IMR-90 (cell line): ENCODE measurements at regions not wholly inside any gene's neighbourhood (a gene's known extent, or its start where the extent isn't known, plus 50 kb on each side); places are given as distances from the start of the nearest gene placed in this dataset.

Experiments
- ATAC-seq: fragments of 200-7000 bp; cut with Tn5 transposase; 2 replicates; pipeline ENCODE4 v1.9.1; 2020; ENCODE audit warnings: low read depth, mild to moderate bottlenecking, moderate library complexity
- BruUV-seq: library from RNA; stranded (reverse); fragments of 400-500 nt; replicated peaks from 2 replicates; lab custom pipeline; 2021; lab: Mats Ljungman, UMichigan
- CTCF ChIA-PET: fragments of 300-600 bp; formaldehyde crosslinking; extraction: SDS; loops from one replicate; lab custom pipeline; 2021; ENCODE audit warnings: antibody characterized with exemption; lab: Yijun Ruan, JAX
- POLR2A ChIA-PET: fragments of 300-600 bp; sonication (Branson Sonifier 250); formaldehyde crosslinking; loops from one replicate; lab custom pipeline; 2022; ENCODE audit warnings: antibody characterized with exemption; ENCODE audit not compliant: unreplicated experiment; lab: Charles Lee
- DNase-seq: peaks from one replicate; pipeline ENCODE4 v3.0.0; 2013
- H2AFZ ChIP-seq: replicated peaks from 2 replicates; pipeline ENCODE3; 2013; ENCODE audit warnings: low read length, mild to moderate bottlenecking; ENCODE audit not compliant: poor library complexity
- H2AK5ac ChIP-seq: 2 replicates; pipeline ENCODE4 v1.6.1; 2013; ENCODE audit warnings: low read depth, low read length, inconsistent platforms
- H2AK9ac ChIP-seq: replicated peaks from 2 replicates; pipeline ENCODE3; 2013; ENCODE audit warnings: mild to moderate bottlenecking, low read depth, low read length, moderate library complexity; ENCODE audit not compliant: poor library complexity
- H2BK120ac ChIP-seq: 2 replicates; pipeline ENCODE4 v1.6.1; 2013; ENCODE audit warnings: low read depth, low read length, inconsistent platforms
- H2BK15ac ChIP-seq: 3 replicates; pipeline ENCODE4 v1.6.1; 2013; ENCODE audit warnings: low read depth, low read length, inconsistent platforms
- H2BK20ac ChIP-seq: 2 replicates; pipeline ENCODE4 v1.6.1; 2013; ENCODE audit warnings: low read depth, mild to moderate bottlenecking, inconsistent platforms, low read length, moderate library complexity
- H2BK5ac ChIP-seq: 2 replicates; pipeline ENCODE4 v1.6.1; 2013; ENCODE audit warnings: mild to moderate bottlenecking, low read depth, low read length, inconsistent platforms; ENCODE audit not compliant: poor library complexity, severe bottlenecking
- H3K14ac ChIP-seq: replicated peaks from 2 replicates; pipeline ENCODE4 v1.6.1; 2013; ENCODE audit warnings: low read depth, low read length, inconsistent platforms
- H3K18ac ChIP-seq: 2 replicates; pipeline ENCODE4 v1.6.1; 2013; ENCODE audit warnings: low read depth, low read length, control low read depth
- H3K23ac ChIP-seq: 2 replicates; pipeline ENCODE4 v1.6.1; 2013; ENCODE audit warnings: low read depth, low read length, inconsistent platforms
- H3K27ac ChIP-seq: 2 replicates; pipeline ENCODE4 v1.5.1; 2013; ENCODE audit warnings: mild to moderate bottlenecking, control low read depth, low read length; ENCODE audit not compliant: insufficient read depth
- H3K27me3 ChIP-seq: 2 replicates; pipeline ENCODE4 v1.6.1; 2013; ENCODE audit warnings: low read length; ENCODE audit not compliant: control insufficient read depth, insufficient read depth
- H3K36me3 ChIP-seq: 2 replicates; pipeline ENCODE4 v1.6.1; 2013; ENCODE audit warnings: low read length, mixed read lengths; ENCODE audit not compliant: control insufficient read depth, insufficient read depth
- H3K4ac ChIP-seq: 2 replicates; pipeline ENCODE4 v1.6.1; 2013; ENCODE audit warnings: low read depth, low read length, inconsistent platforms
- H3K4me1 ChIP-seq: 2 replicates; pipeline ENCODE4 v1.6.1; 2013; ENCODE audit warnings: low read length, mixed read lengths; ENCODE audit not compliant: control insufficient read depth, insufficient read depth
- H3K4me2 ChIP-seq: 2 replicates; pipeline ENCODE4 v1.6.1; 2013; ENCODE audit warnings: low read depth, mild to moderate bottlenecking, control low read depth, low read length, moderate library complexity
- H3K4me3 ChIP-seq: 2 replicates; pipeline ENCODE4 v1.5.1; 2013; ENCODE audit warnings: low read depth, mild to moderate bottlenecking, control low read depth, low read length, moderate library complexity; ENCODE audit not compliant: insufficient read depth
- H3K56ac ChIP-seq: 2 replicates; pipeline ENCODE4 v1.6.1; 2013; ENCODE audit warnings: low read length, inconsistent platforms; ENCODE audit not compliant: insufficient read depth; ENCODE audit errors: extremely low read depth
- H3K79me1 ChIP-seq, 2 experiments: 2 replicates each; pipeline ENCODE4 v1.6.1; 2013; ENCODE audit warnings: low read length in 2 of 2, inconsistent platforms in 1 of 2, low read depth in 1 of 2
- H3K9ac ChIP-seq: 2 replicates; pipeline ENCODE4 v1.6.1; 2013; ENCODE audit warnings: low read depth, low read length, control low read depth
- H3K9me1 ChIP-seq: 2 replicates; pipeline ENCODE4 v1.6.1; 2013; ENCODE audit warnings: low read length, inconsistent platforms; ENCODE audit not compliant: insufficient read depth
- H3K9me3 ChIP-seq: 2 replicates; pipeline ENCODE4 v1.6.1; 2013; ENCODE audit warnings: low read length; ENCODE audit not compliant: control insufficient read depth, insufficient read depth
- H4K20me1 ChIP-seq: 2 replicates; pipeline ENCODE4 v1.6.1; 2013; ENCODE audit warnings: low read length, inconsistent platforms; ENCODE audit not compliant: insufficient read depth
- H4K5ac ChIP-seq: 2 replicates; pipeline ENCODE4 v1.6.1; 2013; ENCODE audit warnings: mild to moderate bottlenecking, low read depth, low read length, control low read depth
- H4K8ac ChIP-seq, 2 experiments: 2 replicates each; pipeline ENCODE4 v1.6.1; 2013; ENCODE audit warnings: low read depth in 2 of 2, low read length in 2 of 2, control low read depth in 1 of 2, inconsistent platforms in 1 of 2
- H4K91ac ChIP-seq: 2 replicates; pipeline ENCODE4 v1.6.1; 2013; ENCODE audit warnings: low read depth, low read length, inconsistent platforms; ENCODE audit not compliant: insufficient read depth
- CEBPB ChIP-seq: IDR thresholded peaks from 2 replicates; pipeline ENCODE4 v1.6.1; 2012; ENCODE audit warnings: low read depth, low read length, improper control_type of control experiment
- CHD1 ChIP-seq: IDR thresholded peaks from 2 replicates; pipeline ENCODE4 v1.6.1; 2012; ENCODE audit warnings: low read depth, low read length, improper control_type of control experiment
- NFE2L2 ChIP-seq: fragments of 150-350 bp; IDR thresholded peaks from 2 replicates; pipeline ENCODE4 v1.6.1; 2016; ENCODE audit warnings: low read depth, mild to moderate bottlenecking, low read length
- SMC3 ChIP-seq: fragments of 150-350 bp; IDR thresholded peaks from 2 replicates; pipeline ENCODE4 v1.6.1; 2016; ENCODE audit warnings: low read depth, mild to moderate bottlenecking, antibody characterized with exemption, low read length, moderate library complexity
- WGBS, 2 experiments: methylation state at CpG; one replicate each; pipeline versions ENCODE4 v1.1.5 to v1.1.7; 2013; ENCODE audit warnings: missing lambda C conversion rate in 2 of 2; ENCODE audit not compliant: insufficient read length in 1 of 2; ENCODE audit errors: extremely low coverage in 2 of 2; 5-methylcytosine and 5-hydroxymethylcytosine counted together
- dilution Hi-C: fragments of 300-500 bp; cut with HindIII; formaldehyde crosslinking; loops from one replicate; pipeline ENCODE4 v1.14.3; 2018; ENCODE audit warnings: low sequenced_read_pairs; ENCODE audit not compliant: unreplicated experiment
- in situ Hi-C: fragments of 300-500 bp; cut with MboI; formaldehyde crosslinking; loops from 3 replicates; pipeline ENCODE4 v1.14.3; 2019; ENCODE audit warnings: low sequenced_read_pairs, inconsistent platforms, mixed read lengths
- intact Hi-C: fragments of 100-400 bp; cut with micrococcal nuclease; formaldehyde crosslinking; loops from 2 replicates; pipeline ENCODE4 v1.10.0; 2022
- TF ChIP-seq, protein P1 (sequence below): fragments of 150-350 bp; IDR thresholded peaks from 2 replicates; pipeline ENCODE4 v1.6.1; 2016; ENCODE audit warnings: low read depth, mild to moderate bottlenecking, low read length, moderate library complexity, borderline replicate concordance
- TF ChIP-seq, protein P2 (sequence below): fragments of 150-350 bp; IDR thresholded peaks from 2 replicates; pipeline ENCODE4 v1.6.1; 2017; ENCODE audit warnings: mild to moderate bottlenecking, antibody characterized with exemption, low read length, low read depth
- TF ChIP-seq, protein P3 (sequence below): conservative IDR thresholded peaks from 2 replicates; pipeline ENCODE4 v1.5.1; 2012; ENCODE audit warnings: mild to moderate bottlenecking, low read depth, low read length, improper control_type of control experiment

DNA sequence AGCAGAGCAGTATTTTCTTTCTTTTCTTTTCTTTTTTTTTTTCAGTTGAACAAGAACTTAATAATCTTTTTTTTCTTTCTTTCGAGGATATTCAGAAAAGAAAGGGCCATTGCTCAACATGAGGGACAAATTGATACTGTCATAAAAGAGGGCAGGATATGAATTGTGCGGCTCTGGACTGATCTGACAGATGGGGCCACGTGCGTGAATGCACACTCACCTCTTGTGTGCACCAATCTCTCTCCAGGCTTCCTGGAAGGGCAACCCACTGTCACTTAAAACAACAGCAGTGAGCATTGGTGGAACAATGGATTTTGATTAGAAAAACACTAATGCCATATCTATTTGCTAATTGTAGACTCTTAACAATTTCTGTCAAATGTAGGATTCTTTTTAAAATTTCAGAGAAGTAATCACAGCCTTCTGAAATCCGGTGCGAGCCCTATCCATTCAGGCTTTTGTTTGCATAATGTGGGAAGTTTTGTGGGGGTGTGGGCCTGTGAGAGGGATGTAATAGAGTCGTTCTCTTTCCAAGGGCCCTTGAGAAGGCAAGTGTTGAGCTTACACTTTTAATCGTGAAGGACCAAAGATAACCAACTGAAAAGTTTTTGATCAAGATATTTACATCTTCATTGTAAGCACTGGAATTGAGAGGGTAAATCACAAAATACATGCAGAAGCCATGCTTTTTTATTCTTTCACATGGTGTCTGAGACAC lies 298.8 kb downstream of the SP3 start:
- no peak overlapping the region for H3K56ac ChIP-seq
- H4K8ac ChIP-seq: no peak overlapping the region
- dilution Hi-C loops (no loop called here), in situ Hi-C loops (no loop called here), intact Hi-C loops (loop anchor here (5.0 kb wide), 1 partner anchor 94 kb away; no protein-coding TSS in a partner anchor)
- ATAC-seq: no peak
- no peak overlapping the region for H3K23ac ChIP-seq
- H3K79me1 ChIP-seq: no peaks in the 10 kb centered on the region
- H3K27ac ChIP-seq: no peak overlapping the region
- POLR2A ChIA-PET: no interaction called here
- no peak overlapping the region for H2AK5ac ChIP-seq
- H3K14ac ChIP-seq: no peak overlapping the region
- H3K9ac ChIP-seq: no peak overlapping the region
- no peak overlapping the region for H3K4me3 ChIP-seq
- DNase-seq: no peak
- CTCF ChIA-PET: interaction anchor here (1.0 kb wide), 1 partner anchor 14 kb away, joined by 4 read pairs; no protein-coding TSS in a partner anchor
- H4K20me1 ChIP-seq: no peaks in the 10 kb centered on the region
- no peak overlapping the region for H2AK9ac ChIP-seq
- H4K91ac ChIP-seq: no peak overlapping the region
- TF ChIP-seq, protein P1, sequence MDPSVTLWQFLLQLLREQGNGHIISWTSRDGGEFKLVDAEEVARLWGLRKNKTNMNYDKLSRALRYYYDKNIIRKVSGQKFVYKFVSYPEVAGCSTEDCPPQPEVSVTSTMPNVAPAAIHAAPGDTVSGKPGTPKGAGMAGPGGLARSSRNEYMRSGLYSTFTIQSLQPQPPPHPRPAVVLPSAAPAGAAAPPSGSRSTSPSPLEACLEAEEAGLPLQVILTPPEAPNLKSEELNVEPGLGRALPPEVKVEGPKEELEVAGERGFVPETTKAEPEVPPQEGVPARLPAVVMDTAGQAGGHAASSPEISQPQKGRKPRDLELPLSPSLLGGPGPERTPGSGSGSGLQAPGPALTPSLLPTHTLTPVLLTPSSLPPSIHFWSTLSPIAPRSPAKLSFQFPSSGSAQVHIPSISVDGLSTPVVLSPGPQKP: no peak
- TF ChIP-seq, protein P2, sequence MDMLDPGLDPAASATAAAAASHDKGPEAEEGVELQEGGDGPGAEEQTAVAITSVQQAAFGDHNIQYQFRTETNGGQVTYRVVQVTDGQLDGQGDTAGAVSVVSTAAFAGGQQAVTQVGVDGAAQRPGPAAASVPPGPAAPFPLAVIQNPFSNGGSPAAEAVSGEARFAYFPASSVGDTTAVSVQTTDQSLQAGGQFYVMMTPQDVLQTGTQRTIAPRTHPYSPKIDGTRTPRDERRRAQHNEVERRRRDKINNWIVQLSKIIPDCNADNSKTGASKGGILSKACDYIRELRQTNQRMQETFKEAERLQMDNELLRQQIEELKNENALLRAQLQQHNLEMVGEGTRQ: no peak
- TF ChIP-seq CEBPB (no peak), NFE2L2 (no peak), SMC3 (no peak), CHD1 (no peak)
- TF ChIP-seq, protein P3, sequence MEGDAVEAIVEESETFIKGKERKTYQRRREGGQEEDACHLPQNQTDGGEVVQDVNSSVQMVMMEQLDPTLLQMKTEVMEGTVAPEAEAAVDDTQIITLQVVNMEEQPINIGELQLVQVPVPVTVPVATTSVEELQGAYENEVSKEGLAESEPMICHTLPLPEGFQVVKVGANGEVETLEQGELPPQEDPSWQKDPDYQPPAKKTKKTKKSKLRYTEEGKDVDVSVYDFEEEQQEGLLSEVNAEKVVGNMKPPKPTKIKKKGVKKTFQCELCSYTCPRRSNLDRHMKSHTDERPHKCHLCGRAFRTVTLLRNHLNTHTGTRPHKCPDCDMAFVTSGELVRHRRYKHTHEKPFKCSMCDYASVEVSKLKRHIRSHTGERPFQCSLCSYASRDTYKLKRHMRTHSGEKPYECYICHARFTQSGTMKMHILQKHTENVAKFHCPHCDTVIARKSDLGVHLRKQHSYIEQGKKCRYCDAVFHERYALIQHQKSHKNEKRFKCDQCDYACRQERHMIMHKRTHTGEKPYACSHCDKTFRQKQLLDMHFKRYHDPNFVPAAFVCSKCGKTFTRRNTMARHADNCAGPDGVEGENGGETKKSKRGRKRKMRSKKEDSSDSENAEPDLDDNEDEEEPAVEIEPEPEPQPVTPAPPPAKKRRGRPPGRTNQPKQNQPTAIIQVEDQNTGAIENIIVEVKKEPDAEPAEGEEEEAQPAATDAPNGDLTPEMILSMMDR: no peak
- H3K4me2 ChIP-seq: no peak overlapping the region
- peaks cover 1% of the 10 kb centered on the region; the same call in 1 of the 2 replicates for H3K4me1 ChIP-seq
- H2BK5ac ChIP-seq: no peak overlapping the region
- no peak overlapping the region for H2BK15ac ChIP-seq
- H3K18ac ChIP-seq: no peak overlapping the region
- no peak overlapping the region for H2AFZ ChIP-seq
- no peak overlapping the region for H3K4ac ChIP-seq
- H2BK120ac ChIP-seq: no peak overlapping the region
- H3K27me3 ChIP-seq: peaks cover 6% of the 10 kb centered on the region
- H3K9me3 ChIP-seq: no peaks in the 10 kb centered on the region
- no peak overlapping the region for H2BK20ac ChIP-seq
- H3K9me1 ChIP-seq: no peaks in the 10 kb centered on the region
- H3K36me3 ChIP-seq: no peaks in the 10 kb centered on the region
- no peak overlapping the region for H4K5ac ChIP-seq
- BruUV-seq: no TSS peak
- WGBS, 2 experiments: no CpG with 5 or more reads among the region's 8 CpGs
